Stimulated activated CD4-positive, alpha-beta T cell treated with anti-CD3 and anti-CD28 coated beads, Interleukin-2, amount 100 ng/mL, for 48 hours (primary cell): ENCODE measurements at regions not wholly inside any gene's neighbourhood (a gene's known extent, or its start where the extent isn't known, plus 50 kb on each side); places are given as distances from the start of the nearest gene placed in this dataset.
"Not testable (repeated sequence)": the region's sequence is repeated elsewhere in the genome, so short reads cannot be mapped to it uniquely, and the experiment has no call there.

ENCODE experiments used
- DNase-seq, 2 donors: peaks; one replicate each; pipeline ENCODE4 v3.0.0-alpha.2; 2020

GRCh38 chr5:82944267-82944666 lies 132.9 kb downstream of the TMEM167A start:
- not testable (repeated sequence) for DNase-seq

- DNase-seq: no peak
Measured at GRCh38 chr5:82942083-82942881, 134.9 kb downstream of the TMEM167A start.

GRCh38 chr5:82938901-82939725 lies 138.1 kb downstream of the TMEM167A start:
- no peak for DNase-seq

- not testable (repeated sequence) for DNase-seq
Measured at GRCh38 chr5:82932473-82933220, 144.5 kb downstream of the TMEM167A start.

- no peak for DNase-seq
Measured at GRCh38 chr5:82931110-82931509, 146.1 kb downstream of the TMEM167A start.

- no peak for DNase-seq
Measured at GRCh38 chr5:82925061-82925411, 152.2 kb downstream of the TMEM167A start.

- no peak for DNase-seq
Measured at GRCh38 chr5:82924226-82925060, 152.8 kb downstream of the TMEM167A start.

GRCh38 chr5:82922086-82922734 lies 155.0 kb downstream of the TMEM167A start:
- no peak for DNase-seq

- no peak for DNase-seq
Measured at GRCh38 chr5:82918311-82919031, 158.7 kb downstream of the TMEM167A start.

GRCh38 chr5:82917584-82917983 lies 159.6 kb downstream of the TMEM167A start:
- DNase-seq: no peak

GRCh38 chr5:82913971-82914370 lies 163.2 kb downstream of the TMEM167A start:
- DNase-seq: no peak

GRCh38 chr5:82912462-82912861 lies 164.7 kb downstream of the TMEM167A start:
- DNase-seq: no peak

- DNase-seq: peak in 1 of 2 donors; percentile 1
Measured at GRCh38 chr5:82911910-82912309, 165.3 kb downstream of the TMEM167A start.

GRCh38 chr5:82910905-82911304 lies 166.3 kb downstream of the TMEM167A start:
- DNase-seq: no peak

- DNase-seq: no peak
Measured at GRCh38 chr5:82910491-82910890, 166.7 kb downstream of the TMEM167A start.

GRCh38 chr5:82909771-82910170 lies 167.4 kb downstream of the TMEM167A start:
- DNase-seq: no peak

- no peak for DNase-seq
Measured at GRCh38 chr5:82905986-82906385, 171.2 kb downstream of the TMEM167A start.

GRCh38 chr5:82901281-82901888 lies 175.8 kb downstream of the TMEM167A start:
- DNase-seq: no peak

GRCh38 chr5:82894716-82895115 lies 182.5 kb downstream of the TMEM167A start:
- no peak for DNase-seq

GRCh38 chr5:82889088-82889487 lies 188.1 kb downstream of the TMEM167A start:
- no peak for DNase-seq

GRCh38 chr5:82886911-82887310 lies 190.3 kb downstream of the TMEM167A start:
- DNase-seq: no peak
